H9 (cell line): ENCODE measurements at regions not wholly inside any gene's neighbourhood (a gene's known extent, or its start where the extent isn't known, plus 50 kb on each side); places are given as distances from the start of the nearest gene placed in this dataset.

Experiments used
- DNase-seq: peaks from one replicate; pipeline ENCODE4 v3.0.0-alpha.2; 2017
- H2AFZ ChIP-seq: one replicate; pipeline ENCODE4 v1.6.1; 2013; ENCODE audit warnings: mild to moderate bottlenecking, low read length, control low read depth, moderate library complexity
- H2AK5ac ChIP-seq: 2 replicates; pipeline ENCODE4 v1.6.1; 2013; ENCODE audit warnings: low read length, control low read depth, mixed read lengths; ENCODE audit not compliant: insufficient read length
- H2BK120ac ChIP-seq: one replicate; pipeline ENCODE4 v1.6.1; 2013; ENCODE audit warnings: low read depth, mild to moderate bottlenecking, low read length, control low read depth, inconsistent platforms; ENCODE audit not compliant: poor library complexity, severe bottlenecking
- H2BK12ac ChIP-seq: 2 replicates; pipeline ENCODE4 v1.6.1; 2013; ENCODE audit warnings: low read length, control low read depth, mixed read lengths, low read depth; ENCODE audit not compliant: insufficient read length
- H2BK15ac ChIP-seq: 2 replicates; pipeline ENCODE4 v1.6.1; 2013; ENCODE audit warnings: low read depth, low read length, control low read depth
- H2BK20ac ChIP-seq: one replicate; pipeline ENCODE4 v1.6.1; 2013; ENCODE audit warnings: low read depth, mild to moderate bottlenecking, low read length, control low read depth, inconsistent platforms; ENCODE audit not compliant: poor library complexity, severe bottlenecking
- H2BK5ac ChIP-seq: 2 replicates; pipeline ENCODE4 v1.6.1; 2013; ENCODE audit warnings: low read length, control low read depth, mixed read lengths; ENCODE audit not compliant: insufficient read length
- H3K14ac ChIP-seq: 2 replicates; pipeline ENCODE4 v1.6.1; 2013; ENCODE audit warnings: low read length, control low read depth; ENCODE audit not compliant: insufficient read depth
- H3K18ac ChIP-seq: 2 replicates; pipeline ENCODE4 v1.6.1; 2013; ENCODE audit warnings: low read depth, mild to moderate bottlenecking, mixed read lengths, low read length, control low read depth; ENCODE audit not compliant: insufficient read length
- H3K23ac ChIP-seq: 2 replicates; pipeline ENCODE4 v1.6.1; 2013; ENCODE audit warnings: low read length, control low read depth, mixed read lengths, low read depth; ENCODE audit not compliant: insufficient read length
- H3K23me2 ChIP-seq: 2 replicates; pipeline ENCODE4 v1.6.1; 2013; ENCODE audit warnings: low read depth, mild to moderate bottlenecking, mixed read lengths, low read length, control low read depth; ENCODE audit not compliant: insufficient read length, poor library complexity, severe bottlenecking
- H3K27ac ChIP-seq: 2 replicates; pipeline ENCODE4 v1.5.1; 2013; ENCODE audit warnings: low read length, control low read depth, mixed read lengths, low read depth; ENCODE audit not compliant: insufficient read length
- H3K27me3 ChIP-seq: 2 replicates; pipeline ENCODE4 v1.6.1; 2013; ENCODE audit warnings: low read length, control low read depth, inconsistent platforms; ENCODE audit not compliant: insufficient read depth
- H3K4ac ChIP-seq: 2 replicates; pipeline ENCODE4 v1.6.1; 2013; ENCODE audit warnings: low read depth, mild to moderate bottlenecking, control low read depth, inconsistent platforms, low read length, moderate library complexity
- H3K4me1 ChIP-seq: 2 replicates; pipeline ENCODE4 v1.6.1; 2013; ENCODE audit warnings: low read length, control low read depth, inconsistent platforms; ENCODE audit not compliant: insufficient read depth
- H3K4me2 ChIP-seq: 2 replicates; pipeline ENCODE4 v1.6.1; 2013; ENCODE audit warnings: low read length, control low read depth, mixed read lengths; ENCODE audit not compliant: insufficient read length, insufficient read depth
- H3K56ac ChIP-seq: 2 replicates; pipeline ENCODE4 v1.6.1; 2013; ENCODE audit warnings: low read depth, mild to moderate bottlenecking, mixed read lengths, low read length, control low read depth; ENCODE audit not compliant: insufficient read length
- H3K79me1 ChIP-seq: 2 replicates; pipeline ENCODE4 v1.6.1; 2013; ENCODE audit warnings: low read depth, mild to moderate bottlenecking, moderate library complexity, low read length, control low read depth, inconsistent platforms; ENCODE audit not compliant: insufficient read depth, poor library complexity, severe bottlenecking
- H3K79me2 ChIP-seq: 2 replicates; pipeline ENCODE4 v1.6.1; 2013; ENCODE audit warnings: low read length, control low read depth, inconsistent platforms; ENCODE audit not compliant: insufficient read depth
- H3K9ac ChIP-seq: 2 replicates; pipeline ENCODE4 v1.6.1; 2013; ENCODE audit warnings: low read length, control low read depth, mixed read lengths; ENCODE audit not compliant: insufficient read length; ENCODE audit errors: extremely low read depth
- H3K9me3 ChIP-seq: one replicate; pipeline ENCODE4 v1.6.1; 2013; ENCODE audit warnings: low read depth, low read length, inconsistent platforms; ENCODE audit not compliant: control insufficient read depth
- H3T11ph ChIP-seq: one replicate; pipeline ENCODE4 v1.6.1; 2013; ENCODE audit warnings: mild to moderate bottlenecking, low read length, control low read depth, inconsistent platforms
- H4K20me1 ChIP-seq: one replicate; pipeline ENCODE4 v1.6.1; 2013; ENCODE audit not compliant: control insufficient read depth, insufficient read length, insufficient read depth
- H4K5ac ChIP-seq: 2 replicates; pipeline ENCODE4 v1.6.1; 2013; ENCODE audit warnings: low read depth, mild to moderate bottlenecking, mixed read lengths, low read length, control low read depth; ENCODE audit not compliant: insufficient read length
- H4K8ac ChIP-seq: replicated peaks from 2 replicates; pipeline ENCODE4 v1.6.1; 2013; ENCODE audit warnings: low read length, control low read depth, mixed read lengths, low read depth; ENCODE audit not compliant: insufficient read length
- H4K91ac ChIP-seq: 2 replicates; pipeline ENCODE4 v1.6.1; 2013; ENCODE audit warnings: low read depth, mild to moderate bottlenecking, moderate library complexity, mixed read lengths, low read length, control low read depth; ENCODE audit not compliant: insufficient read length
- H3K27ac Mint-ChIP-seq, 3 experiments: 2 replicates in 2 of 3; 3 replicates in 1 of 3; pipeline ENCODE4 v1.8.0; 2020 to 2021; ENCODE audit warnings: mixed read lengths in 3 of 3, mild to moderate bottlenecking in 1 of 3, moderate library complexity in 1 of 3
- H3K27me3 Mint-ChIP-seq: 2 replicates; pipeline ENCODE4 v1.8.0; 2021; ENCODE audit warnings: low read depth, mild to moderate bottlenecking, moderate library complexity, mixed read lengths
- H3K36me3 Mint-ChIP-seq, 3 experiments: 2 replicates in 2 of 3; 3 replicates in 1 of 3; pipeline ENCODE4 v1.8.0; 2020 to 2021; ENCODE audit warnings: low read depth in 3 of 3, mixed read lengths in 3 of 3; ENCODE audit not compliant: insufficient read depth in 1 of 3
- H3K4me1 Mint-ChIP-seq, 2 experiments: 2 replicates each; pipeline ENCODE4 v1.8.0; 2020; ENCODE audit warnings: mixed read lengths in 2 of 2
- H3K4me3 Mint-ChIP-seq, 2 experiments: 2 replicates in 1 of 2; 3 replicates in 1 of 2; pipeline ENCODE4 v1.8.0; 2020 to 2021; ENCODE audit warnings: mild to moderate bottlenecking in 2 of 2, mixed read lengths in 2 of 2, moderate library complexity in 1 of 2
- H3K9me3 Mint-ChIP-seq, 2 experiments: 2 replicates in 1 of 2; 3 replicates in 1 of 2; pipeline ENCODE4 v1.8.0; 2020; ENCODE audit warnings: mild to moderate bottlenecking in 2 of 2, mixed read lengths in 2 of 2, moderate library complexity in 1 of 2
- WGBS: extraction: QIAGEN DNeasy Blood & Tissue Kit; methylation state at CpG from one replicate; pipeline ENCODE4 v1.1.7; 2013; ENCODE audit warnings: missing lambda C conversion rate, low lambda C conversion rate, mixed read lengths; ENCODE audit not compliant: insufficient read length; ENCODE audit errors: extremely low coverage; 5-methylcytosine and 5-hydroxymethylcytosine counted together
- TF ChIP-seq, protein P1 (sequence below): fragments of 200-600 bp; sonication (generic); conservative IDR thresholded peaks from 3 replicates; pipeline ENCODE4 v1.8.0; 2021; ENCODE audit warnings: antibody characterized with exemption, mild to moderate bottlenecking

DNA sequence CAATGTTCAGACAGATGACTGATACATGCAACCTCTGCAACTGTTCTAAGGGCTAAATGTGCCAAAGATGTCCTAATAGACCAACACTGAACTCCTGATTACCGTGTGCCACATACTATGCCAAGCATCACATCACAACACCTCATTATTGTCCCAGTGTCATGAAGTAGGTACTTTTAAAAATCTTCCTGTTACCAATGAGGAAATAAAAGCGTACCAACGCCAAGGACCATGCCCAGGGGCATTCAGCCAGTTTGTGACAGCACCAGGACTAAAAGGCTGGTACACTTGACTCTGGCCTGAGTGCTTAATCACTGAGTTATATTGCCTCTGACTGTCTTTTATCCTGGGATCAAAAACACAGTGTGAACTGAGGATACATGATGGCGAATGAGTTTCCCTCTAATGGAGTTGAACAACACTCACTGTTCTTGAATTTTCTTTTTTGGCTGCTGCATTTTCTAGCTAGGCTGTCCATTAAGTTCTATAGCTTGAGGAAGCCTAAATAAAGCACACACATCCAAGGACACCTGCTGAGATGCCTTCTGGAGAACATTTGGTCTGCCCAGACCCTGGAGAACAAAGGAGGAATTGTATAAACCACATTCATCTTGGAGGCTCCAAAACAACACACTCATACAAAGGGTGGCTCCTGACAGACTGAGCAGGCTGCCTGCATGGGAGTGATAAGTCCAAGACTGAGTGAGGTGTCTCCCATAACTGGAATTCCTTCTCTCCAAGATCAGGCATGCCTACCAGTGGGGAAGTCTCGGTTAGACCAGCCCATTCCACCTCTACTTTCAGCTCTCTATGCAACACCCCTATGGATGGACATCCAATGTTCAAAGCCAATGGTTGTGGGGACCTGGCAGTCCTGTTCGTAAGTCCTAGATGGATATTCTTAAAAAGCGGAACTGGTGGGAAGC, 126.7 kb upstream of the PRICKLE2 start:
- no peaks in the 10 kb centered on the region for H3K9me3 Mint-ChIP-seq
- no peaks in the 10 kb centered on the region for H3K79me1 ChIP-seq
- H3K9me3 ChIP-seq = no peaks in the 10 kb centered on the region
- H3T11ph ChIP-seq = no peak overlapping the region
- no peak overlapping the region for H3K27ac ChIP-seq
- H3K27me3 ChIP-seq = no peaks in the 10 kb centered on the region
- H3K4me1 ChIP-seq = 0 out of 2 replicates have a peak, but pooled peaks cover 3% of the 10 kb centered on the region
- H2BK12ac ChIP-seq = no peak overlapping the region
- WGBS = no CpG with 5 or more reads among the region's 7 CpGs
- H3K14ac ChIP-seq = no peak overlapping the region
- no peak overlapping the region for H4K5ac ChIP-seq
- no peak overlapping the region for H3K4me3 Mint-ChIP-seq
- no peaks in the 10 kb centered on the region for H3K36me3 Mint-ChIP-seq
- TF ChIP-seq, protein P1, sequence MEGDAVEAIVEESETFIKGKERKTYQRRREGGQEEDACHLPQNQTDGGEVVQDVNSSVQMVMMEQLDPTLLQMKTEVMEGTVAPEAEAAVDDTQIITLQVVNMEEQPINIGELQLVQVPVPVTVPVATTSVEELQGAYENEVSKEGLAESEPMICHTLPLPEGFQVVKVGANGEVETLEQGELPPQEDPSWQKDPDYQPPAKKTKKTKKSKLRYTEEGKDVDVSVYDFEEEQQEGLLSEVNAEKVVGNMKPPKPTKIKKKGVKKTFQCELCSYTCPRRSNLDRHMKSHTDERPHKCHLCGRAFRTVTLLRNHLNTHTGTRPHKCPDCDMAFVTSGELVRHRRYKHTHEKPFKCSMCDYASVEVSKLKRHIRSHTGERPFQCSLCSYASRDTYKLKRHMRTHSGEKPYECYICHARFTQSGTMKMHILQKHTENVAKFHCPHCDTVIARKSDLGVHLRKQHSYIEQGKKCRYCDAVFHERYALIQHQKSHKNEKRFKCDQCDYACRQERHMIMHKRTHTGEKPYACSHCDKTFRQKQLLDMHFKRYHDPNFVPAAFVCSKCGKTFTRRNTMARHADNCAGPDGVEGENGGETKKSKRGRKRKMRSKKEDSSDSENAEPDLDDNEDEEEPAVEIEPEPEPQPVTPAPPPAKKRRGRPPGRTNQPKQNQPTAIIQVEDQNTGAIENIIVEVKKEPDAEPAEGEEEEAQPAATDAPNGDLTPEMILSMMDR = no peak
- H4K8ac ChIP-seq = no peak overlapping the region
- no peaks in the 10 kb centered on the region for H3K79me2 ChIP-seq
- no peak overlapping the region for H2AK5ac ChIP-seq
- H2BK20ac ChIP-seq = no peak overlapping the region
- no peak overlapping the region; a peak in 1 of 7 replicates for H3K27ac Mint-ChIP-seq
- H3K27me3 Mint-ChIP-seq = no peaks in the 10 kb centered on the region
- no peaks in the 10 kb centered on the region for H3K23me2 ChIP-seq
- no peak overlapping the region for H2BK15ac ChIP-seq
- H2AFZ ChIP-seq = no peak overlapping the region
- H2BK120ac ChIP-seq = no peak overlapping the region
- H3K4me1 Mint-ChIP-seq = peaks cover 13 to 17% of the 10 kb centered on the region in 2 experiments
- H3K9ac ChIP-seq = no peak overlapping the region
- H3K56ac ChIP-seq = no peak overlapping the region
- H4K91ac ChIP-seq = no peak overlapping the region
- H3K23ac ChIP-seq = no peak overlapping the region
- H2BK5ac ChIP-seq = no peak overlapping the region
- H3K4me2 ChIP-seq = no peak overlapping the region
- H4K20me1 ChIP-seq = no peaks in the 10 kb centered on the region
- no peak overlapping the region for H3K18ac ChIP-seq
- DNase-seq = no peak
- H3K4ac ChIP-seq = no peak overlapping the region
